RWPE2 (cell line): ENCODE measurements at regions not wholly inside any gene's neighbourhood (a gene's known extent, or its start where the extent isn't known, plus 50 kb on each side); places are given as distances from the start of the nearest gene placed in this dataset.

Experiments
- ATAC-seq: fragments of 200-7000 bp; cut with Tn5 transposase; 3 replicates; pipeline ENCODE4 v1.9.1; 2021; ENCODE audit warnings: low read depth
- DNase-seq: peaks from one replicate; pipeline ENCODE4 v3.0.0-alpha.2; 2020; ENCODE audit warnings: low spot score
- H3K27ac ChIP-seq: fragments of 450-650 bp; 2 replicates; pipeline ENCODE4 v1.5.1; 2017; ENCODE audit warnings: mild to moderate bottlenecking; ENCODE audit not compliant: poor library complexity, severe bottlenecking
- H3K27me3 ChIP-seq: fragments of 250-450 bp; sonication (Bioruptor Pico); 2 replicates; pipeline ENCODE4 v1.5.1; 2021; ENCODE audit warnings: mild to moderate bottlenecking, moderate library complexity; ENCODE audit not compliant: insufficient read depth, poor library complexity, severe bottlenecking
- H3K36me3 ChIP-seq: fragments of 250-450 bp; sonication (Bioruptor Pico); 2 replicates; pipeline ENCODE4 v1.5.1; 2020; ENCODE audit warnings: low read depth, mild to moderate bottlenecking, moderate library complexity
- H3K4me1 ChIP-seq: fragments of 250-450 bp; sonication (Bioruptor Pico); 2 replicates; pipeline ENCODE4 v1.5.1; 2021; ENCODE audit warnings: mild to moderate bottlenecking, moderate library complexity; ENCODE audit not compliant: insufficient read depth, poor library complexity, severe bottlenecking
- H3K4me3 ChIP-seq: fragments of 250-450 bp; sonication (Bioruptor Pico); 2 replicates; pipeline ENCODE4 v1.5.1; 2021; ENCODE audit warnings: mild to moderate bottlenecking, moderate library complexity; ENCODE audit not compliant: severe bottlenecking
- H3K9me3 ChIP-seq: fragments of 250-450 bp; sonication (Bioruptor Pico); 2 replicates; pipeline ENCODE4 v1.5.1; 2021; ENCODE audit warnings: mild to moderate bottlenecking, moderate library complexity; ENCODE audit not compliant: severe bottlenecking
- CTCF ChIP-seq: fragments of 450-650 bp; IDR thresholded peaks from one replicate; pipeline ENCODE4 v1.5.1; 2017; ENCODE audit warnings: mild to moderate bottlenecking, moderate library complexity; ENCODE audit not compliant: poor library complexity, severe bottlenecking

- TF ChIP-seq CTCF = no peak
- H3K9me3 ChIP-seq = no peaks in the 10 kb centered on the region
- no peaks in the 10 kb centered on the region for H3K36me3 ChIP-seq
- ATAC-seq (no peak), DNase-seq (no peak)
- no peak overlapping the region for H3K27ac ChIP-seq
- no peak overlapping the region for H3K4me3 ChIP-seq
- no peaks in the 10 kb centered on the region for H3K4me1 ChIP-seq
- peaks cover 24% of the 10 kb centered on the region for H3K27me3 ChIP-seq
Observed at GRCh38 chr1:36733748-36734147, 251.0 kb upstream of the CSF3R start.

GRCh38 chr1:36732015-36732356, 249.3 kb upstream of the CSF3R start:
- Histone ChIP-seq H3K4me3 (no peak overlapping the region), H3K27ac (no peak overlapping the region), H3K36me3 (no peaks in the 10 kb centered on the region), H3K4me1 (no peaks in the 10 kb centered on the region), H3K9me3 (no peaks in the 10 kb centered on the region), H3K27me3 (peaks cover 14% of the 10 kb centered on the region)
- ATAC-seq (no peak), DNase-seq (no peak)
- no peak for TF ChIP-seq CTCF

GRCh38 chr1:36731226-36732014, 248.7 kb upstream of the CSF3R start:
- DNase-seq = no peak
- Histone ChIP-seq H3K27ac (no peak overlapping the region), H3K9me3 (no peaks in the 10 kb centered on the region), H3K36me3 (no peaks in the 10 kb centered on the region), H3K4me1 (no peaks in the 10 kb centered on the region), H3K4me3 (no peak overlapping the region), H3K27me3 (peaks cover 8% of the 10 kb centered on the region)
- no peak for TF ChIP-seq CTCF
- ATAC-seq = no peak

- DNase-seq (no peak), ATAC-seq (no peak)
- Histone ChIP-seq H3K27me3 (peaks cover 5% of the 10 kb centered on the region), H3K4me1 (no peaks in the 10 kb centered on the region), H3K9me3 (no peaks in the 10 kb centered on the region), H3K4me3 (no peak overlapping the region), H3K36me3 (no peaks in the 10 kb centered on the region), H3K27ac (no peak overlapping the region)
- TF ChIP-seq CTCF = no peak
Observed at GRCh38 chr1:36730599-36730998, 247.9 kb upstream of the CSF3R start.
